ENCODE measurements at regions not wholly inside any gene's neighbourhood (a gene's known extent, or its start where the extent isn't known, plus 50 kb on each side); places are given as distances from the start of the nearest gene placed in this dataset.

DNA sequence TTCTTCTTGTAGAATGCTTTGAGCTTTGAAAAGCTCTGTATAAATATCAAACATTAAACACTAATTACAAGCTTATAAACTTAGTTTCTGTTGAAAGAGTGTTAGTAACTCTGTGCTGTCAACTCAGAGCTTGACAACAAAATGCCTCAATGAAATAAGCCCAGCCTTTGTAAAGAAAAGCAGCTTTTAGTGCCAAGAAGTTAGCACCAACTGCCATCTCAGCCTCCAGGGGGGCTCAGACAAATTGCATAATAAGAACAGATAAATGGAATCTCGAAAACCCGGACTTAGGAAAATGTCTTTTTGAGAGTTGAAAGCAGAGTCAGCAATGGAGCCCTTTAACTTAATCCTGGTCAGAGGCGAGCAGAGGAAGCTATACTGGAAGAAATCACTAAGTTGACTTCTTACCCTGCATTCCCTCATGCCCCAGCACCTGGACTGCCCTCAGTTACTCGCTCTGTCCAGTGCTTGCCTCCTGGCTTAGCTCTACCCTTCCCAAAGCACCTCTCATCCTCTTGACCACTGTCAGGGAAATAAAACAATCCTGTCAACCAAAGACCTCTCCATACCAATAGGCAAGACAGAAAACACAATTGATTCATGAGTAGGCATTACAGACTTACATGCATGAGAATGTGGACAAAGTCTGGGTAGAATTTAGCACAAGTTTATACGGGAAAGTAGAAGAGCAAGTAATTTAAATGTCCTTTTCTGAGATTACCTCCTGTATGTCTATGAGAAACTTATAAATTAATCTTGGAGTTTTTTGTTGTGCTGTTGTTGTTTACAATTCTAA lies 352.7 kb downstream of the ZNF608 start:
- Mint-ChIP-seq H3K36me3 (no peaks in the 10 kb centered on the region), H3K4me1 (ENCODE audit: low read depth) (no peaks in the 10 kb centered on the region), H3K27ac (no peak overlapping the region), H3K27me3 (no peaks in the 10 kb centered on the region), H3K9me3 (peaks cover 5% of the 10 kb centered on the region), H3K4me3 (no peak overlapping the region)
- intact Hi-C loops (cut with micrococcal nuclease): no loop called here
- ChIA-PET POLR2A (no interaction called here), CTCF (no interaction called here)
- no peak for DNase-seq

DNA sequence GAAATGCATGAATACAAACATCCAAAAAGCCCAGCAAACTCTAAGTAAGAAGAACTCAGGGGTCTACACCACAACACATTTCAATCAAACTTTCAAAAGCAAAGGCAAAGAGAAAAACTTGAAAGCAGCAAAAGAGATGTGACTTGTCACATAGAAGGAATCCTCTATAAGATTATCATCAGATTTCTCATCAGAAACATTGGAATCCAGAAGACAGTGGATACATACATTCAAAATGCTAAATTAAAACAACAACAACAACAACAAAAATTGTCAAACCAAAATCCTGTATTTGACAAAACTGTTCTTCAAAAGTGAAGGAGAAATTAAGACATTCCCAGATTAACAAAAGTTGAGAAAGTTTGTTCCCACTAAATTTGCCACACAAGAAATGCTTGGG lies 362.7 kb downstream of the ZNF608 start:
- H3K9me3 Mint-ChIP-seq: peaks cover 30% of the 10 kb centered on the region
- no peaks in the 10 kb centered on the region for H3K27me3 Mint-ChIP-seq
- H3K4me3 Mint-ChIP-seq: no peak overlapping the region
- no peak overlapping the region for H3K27ac Mint-ChIP-seq
- no peaks in the 10 kb centered on the region for H3K4me1 Mint-ChIP-seq (ENCODE audit: low read depth)
- CTCF ChIA-PET: no interaction called here
- intact Hi-C loops (cut with micrococcal nuclease): no loop called here
- POLR2A ChIA-PET: no interaction called here
- peaks cover 6% of the 10 kb centered on the region for H3K36me3 Mint-ChIP-seq
- DNase-seq: no peak

DNA sequence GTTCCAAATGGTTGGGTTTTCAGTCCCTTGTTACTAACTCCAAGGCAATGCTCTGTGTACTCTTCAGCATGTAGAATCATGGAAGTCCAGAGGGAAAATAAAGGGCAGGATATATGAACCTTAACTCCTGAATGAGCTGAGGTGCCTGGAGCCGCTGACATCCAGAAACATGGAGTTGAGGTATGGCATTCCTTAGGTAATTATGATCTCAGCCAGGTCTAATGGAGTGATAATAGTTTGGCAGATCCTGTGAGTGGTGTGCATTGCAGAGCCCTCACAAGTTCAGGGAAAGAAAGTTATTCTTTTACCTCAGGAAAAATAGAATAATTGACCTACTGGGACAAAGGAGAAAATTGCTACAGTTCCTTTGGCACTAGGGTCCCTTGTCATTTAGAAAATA lies 369.1 kb downstream of the ZNF608 start:
- intact Hi-C loops (cut with micrococcal nuclease): no loop called here
- no peaks in the 10 kb centered on the region for H3K4me1 Mint-ChIP-seq (ENCODE audit: low read depth)
- no peaks in the 10 kb centered on the region for H3K27me3 Mint-ChIP-seq
- H3K4me3 Mint-ChIP-seq: no peak overlapping the region
- DNase-seq: no peak
- H3K27ac Mint-ChIP-seq: no peak overlapping the region
- H3K36me3 Mint-ChIP-seq: peaks cover 2% of the 10 kb centered on the region
- ChIA-PET POLR2A (no interaction called here), CTCF (no interaction called here)
- H3K9me3 Mint-ChIP-seq: peaks cover 14% of the 10 kb centered on the region

DNA sequence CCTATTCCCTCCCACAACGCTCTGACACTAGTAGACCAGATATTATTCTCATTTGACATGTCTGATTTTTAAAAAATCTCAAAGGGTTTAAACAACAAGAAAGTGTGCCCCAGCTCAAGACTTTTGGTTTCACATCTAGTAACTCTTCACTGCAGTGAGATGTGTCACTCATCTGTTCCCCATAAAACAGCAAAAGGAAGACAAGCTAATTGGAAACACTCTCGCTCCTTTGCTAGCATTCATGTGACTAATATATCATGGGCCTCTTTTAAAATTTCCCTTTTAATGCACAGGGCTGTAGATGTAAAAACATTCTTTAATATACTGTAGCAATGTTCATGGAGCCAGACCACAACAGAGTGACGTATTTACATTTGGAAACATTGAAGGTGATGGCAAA lies 372.6 kb downstream of the ZNF608 start:
- Mint-ChIP-seq H3K4me1 (ENCODE audit: low read depth) (no peaks in the 10 kb centered on the region), H3K9me3 (no peaks in the 10 kb centered on the region), H3K4me3 (no peak overlapping the region), H3K36me3 (no peaks in the 10 kb centered on the region), H3K27ac (no peak overlapping the region), H3K27me3 (no peaks in the 10 kb centered on the region)
- ChIA-PET POLR2A (no interaction called here), CTCF (no interaction called here)
- intact Hi-C loops (cut with micrococcal nuclease): no loop called here
- no peak for DNase-seq

DNA sequence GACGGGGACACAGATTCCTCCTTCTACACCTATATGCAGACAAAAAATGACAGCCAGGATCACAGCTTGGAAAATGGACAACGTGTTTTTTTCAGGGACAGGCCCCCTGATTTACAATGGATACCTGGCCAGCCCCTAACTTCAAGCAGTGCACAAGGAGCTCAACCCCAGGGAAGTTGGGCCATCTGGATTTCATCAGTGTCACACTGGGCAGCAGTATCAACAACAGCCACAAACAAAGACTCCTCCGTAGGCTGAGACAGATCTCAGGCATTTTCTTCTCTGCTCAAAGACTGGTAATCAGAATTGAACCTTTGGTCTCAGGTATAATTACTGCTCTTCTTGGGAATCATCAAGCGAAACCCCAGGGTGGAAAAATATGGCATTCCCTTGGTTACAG lies 374.0 kb downstream of the ZNF608 start:
- H3K4me1 Mint-ChIP-seq (ENCODE audit: low read depth): no peaks in the 10 kb centered on the region
- no peak overlapping the region for H3K4me3 Mint-ChIP-seq
- CTCF ChIA-PET: no interaction called here
- intact Hi-C loops (cut with micrococcal nuclease): no loop called here
- no peaks in the 10 kb centered on the region for H3K27me3 Mint-ChIP-seq
- H3K36me3 Mint-ChIP-seq: no peaks in the 10 kb centered on the region
- no peak for DNase-seq
- H3K9me3 Mint-ChIP-seq: no peaks in the 10 kb centered on the region
- POLR2A ChIA-PET: no interaction called here
- no peak overlapping the region for H3K27ac Mint-ChIP-seq

DNA sequence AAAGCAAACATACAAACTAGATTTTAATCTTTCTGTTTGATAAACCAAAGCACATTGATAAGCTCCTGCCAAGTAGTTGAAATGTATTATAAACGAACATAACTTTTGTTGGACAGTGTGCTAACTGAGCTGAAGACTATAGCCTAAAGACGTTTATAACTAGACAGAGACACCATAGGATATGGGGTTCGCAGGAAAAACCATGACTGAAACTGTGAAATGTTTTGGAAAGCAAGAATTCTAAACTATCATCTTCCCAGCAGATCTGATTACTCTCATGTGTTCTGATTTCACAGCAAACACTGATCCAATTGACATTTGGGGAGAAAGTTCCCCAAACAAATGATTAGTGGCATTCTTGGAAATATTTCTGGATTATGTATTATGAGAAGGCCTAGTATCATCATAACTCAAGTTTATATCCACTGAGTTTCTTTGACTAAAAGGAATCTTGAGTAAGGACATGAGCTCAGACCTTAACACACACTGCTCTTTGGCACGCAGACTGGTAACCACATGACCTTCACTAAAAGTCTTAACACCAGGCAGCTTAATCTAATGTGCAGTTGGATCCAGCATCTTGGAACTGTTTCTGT lies 375.2 kb downstream of the ZNF608 start:
- Mint-ChIP-seq H3K27me3 (no peaks in the 10 kb centered on the region), H3K4me3 (no peak overlapping the region), H3K4me1 (ENCODE audit: low read depth) (no peaks in the 10 kb centered on the region), H3K36me3 (no peaks in the 10 kb centered on the region), H3K27ac (no peak overlapping the region), H3K9me3 (no peaks in the 10 kb centered on the region)
- POLR2A ChIA-PET: no interaction called here
- CTCF ChIA-PET: interaction anchor here (0.7 kb wide), 1 partner anchor 1027 kb away, joined by 4 read pairs; no protein-coding TSS in a partner anchor
- intact Hi-C loops (cut with micrococcal nuclease): no loop called here
- DNase-seq: no peak

DNA sequence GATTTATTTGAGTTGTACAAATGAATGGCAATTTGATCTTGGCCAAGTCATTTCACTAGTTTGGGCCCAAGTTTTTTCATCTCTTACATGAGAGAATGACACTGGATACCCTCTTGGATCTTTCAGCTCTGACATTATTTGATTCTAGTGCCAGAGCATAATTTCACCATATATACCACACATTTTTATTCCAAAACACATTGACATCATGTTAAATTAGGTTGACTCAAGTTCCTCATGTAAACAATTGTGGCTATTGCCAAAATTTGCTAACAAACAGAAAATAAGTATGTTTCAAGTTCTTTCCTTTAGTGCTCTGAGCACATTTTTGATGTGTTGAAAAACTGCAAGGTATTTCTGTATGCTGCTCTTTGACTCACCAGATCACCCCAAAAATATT lies 375.8 kb downstream of the ZNF608 start:
- Mint-ChIP-seq H3K4me3 (no peak overlapping the region), H3K4me1 (ENCODE audit: low read depth) (no peaks in the 10 kb centered on the region), H3K27ac (no peak overlapping the region), H3K36me3 (no peaks in the 10 kb centered on the region), H3K9me3 (no peaks in the 10 kb centered on the region), H3K27me3 (no peaks in the 10 kb centered on the region)
- POLR2A ChIA-PET: no interaction called here
- DNase-seq: no peak
- CTCF ChIA-PET: interaction anchor here (0.7 kb wide), 1 partner anchor 1026 kb away, joined by 4 read pairs; no protein-coding TSS in a partner anchor
- intact Hi-C loops (cut with micrococcal nuclease): no loop called here

DNA sequence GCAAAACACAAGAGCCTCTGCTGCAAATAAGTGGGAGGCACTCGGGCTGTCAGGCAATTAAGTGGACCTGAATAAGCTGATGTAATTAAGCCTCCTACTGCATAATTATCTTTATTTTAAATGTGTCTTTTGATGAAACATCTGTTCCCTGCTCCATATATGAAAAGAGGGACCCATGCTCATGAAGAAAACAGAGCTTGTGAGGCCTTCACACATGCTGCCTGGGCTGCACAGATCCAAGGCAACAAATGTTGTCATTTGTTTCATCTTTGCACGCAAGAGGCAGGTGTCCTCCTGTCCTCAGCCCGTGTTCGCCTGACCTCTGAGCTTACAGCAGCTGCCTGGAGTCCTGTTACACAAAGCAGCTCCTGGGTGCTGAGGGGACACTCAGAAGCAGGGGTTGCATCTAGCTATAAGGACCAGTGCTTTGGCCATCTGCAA lies 381.1 kb downstream of the ZNF608 start:
- intact Hi-C loops (cut with micrococcal nuclease): no loop called here
- CTCF ChIA-PET: no interaction called here

DNA sequence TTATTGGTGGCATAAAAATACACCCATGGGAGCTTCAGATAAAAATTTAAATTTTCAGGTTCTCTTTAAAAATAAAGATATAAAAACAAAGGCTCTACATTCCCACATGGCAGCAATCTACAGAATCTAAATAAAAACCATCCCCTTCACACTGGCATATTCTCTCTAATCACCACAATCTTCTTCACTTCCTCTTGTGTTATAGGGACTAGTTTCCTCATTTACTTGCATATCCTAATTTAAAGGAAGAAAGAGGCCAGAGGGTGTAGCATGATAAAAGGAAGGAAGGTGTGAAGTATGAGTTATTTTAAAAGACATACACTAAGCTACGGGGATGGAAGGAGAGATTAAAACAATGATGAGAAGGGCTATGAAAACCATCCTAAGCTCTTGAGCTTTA lies 390.5 kb downstream of the ZNF608 start:
- H3K4me3 Mint-ChIP-seq: no peak overlapping the region
- no peak overlapping the region for H3K27ac Mint-ChIP-seq
- no peaks in the 10 kb centered on the region for H3K4me1 Mint-ChIP-seq (ENCODE audit: low read depth)
- intact Hi-C loops (cut with micrococcal nuclease): no loop called here
- no peaks in the 10 kb centered on the region for H3K27me3 Mint-ChIP-seq
- CTCF ChIA-PET: no interaction called here
- POLR2A ChIA-PET: no interaction called here
- peaks cover 13% of the 10 kb centered on the region for H3K9me3 Mint-ChIP-seq
- no peaks in the 10 kb centered on the region for H3K36me3 Mint-ChIP-seq
- no peak for DNase-seq

More for the DNA sequence above, 381.1 kb downstream of the ZNF608 start:
- Mint-ChIP-seq H3K4me1 (ENCODE audit: low read depth) (no peaks in the 10 kb centered on the region), H3K4me3 (no peak overlapping the region), H3K27me3 (no peaks in the 10 kb centered on the region), H3K36me3 (no peaks in the 10 kb centered on the region), H3K9me3 (peaks cover 11% of the 10 kb centered on the region), H3K27ac (no peak overlapping the region)
- POLR2A ChIA-PET: no interaction called here
- DNase-seq: no peak

DNA sequence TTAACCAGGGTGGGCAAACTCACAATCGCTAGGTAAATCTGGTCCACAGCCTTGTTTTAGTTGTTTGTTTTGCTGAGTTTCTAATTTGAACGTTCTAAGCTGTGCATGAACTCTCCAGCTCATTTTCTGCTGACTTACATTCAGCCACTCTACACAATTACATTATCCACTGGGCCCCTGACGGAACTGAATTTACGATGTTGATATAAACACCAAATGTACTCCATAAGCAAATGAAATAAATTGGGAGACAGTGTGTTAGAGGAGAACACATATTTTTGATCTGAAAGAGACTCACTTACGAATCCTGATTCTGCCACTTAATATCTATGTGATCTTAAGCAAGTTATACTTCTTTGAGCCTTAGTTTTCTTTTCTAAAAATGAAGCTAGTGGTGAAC lies 393.4 kb downstream of the ZNF608 start:
- Mint-ChIP-seq H3K36me3 (no peaks in the 10 kb centered on the region), H3K27ac (no peak overlapping the region), H3K4me1 (ENCODE audit: low read depth) (no peaks in the 10 kb centered on the region), H3K27me3 (no peaks in the 10 kb centered on the region), H3K4me3 (no peak overlapping the region), H3K9me3 (peaks cover 4% of the 10 kb centered on the region)
- CTCF ChIA-PET: no interaction called here
- DNase-seq: no peak
- intact Hi-C loops (cut with micrococcal nuclease): no loop called here
- POLR2A ChIA-PET: no interaction called here

DNA sequence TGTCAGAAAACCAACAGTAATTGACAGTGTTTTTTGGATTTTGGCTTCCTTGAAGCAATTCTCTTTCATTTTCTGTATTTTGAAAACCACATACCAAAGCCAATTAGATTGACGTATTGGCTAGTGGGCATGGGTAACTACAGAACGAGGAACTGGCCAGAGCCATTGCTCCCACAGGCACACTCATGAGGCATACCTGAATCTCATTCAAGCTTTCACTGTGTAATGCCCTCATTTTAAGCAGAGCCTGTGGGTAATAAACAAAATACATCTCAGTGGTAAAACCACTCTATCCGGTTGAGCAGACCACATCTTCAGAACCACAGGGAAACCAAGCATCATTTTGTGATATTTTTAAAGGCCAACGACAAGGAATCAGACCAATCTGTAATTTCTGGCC lies 394.1 kb downstream of the ZNF608 start:
- intact Hi-C loops (cut with micrococcal nuclease): no loop called here
- POLR2A ChIA-PET: no interaction called here
- Mint-ChIP-seq H3K27me3 (no peaks in the 10 kb centered on the region), H3K27ac (no peak overlapping the region), H3K4me1 (ENCODE audit: low read depth) (no peaks in the 10 kb centered on the region), H3K4me3 (no peak overlapping the region), H3K9me3 (peaks cover 2% of the 10 kb centered on the region), H3K36me3 (no peaks in the 10 kb centered on the region)
- DNase-seq: no peak
- CTCF ChIA-PET: no interaction called here

DNA sequence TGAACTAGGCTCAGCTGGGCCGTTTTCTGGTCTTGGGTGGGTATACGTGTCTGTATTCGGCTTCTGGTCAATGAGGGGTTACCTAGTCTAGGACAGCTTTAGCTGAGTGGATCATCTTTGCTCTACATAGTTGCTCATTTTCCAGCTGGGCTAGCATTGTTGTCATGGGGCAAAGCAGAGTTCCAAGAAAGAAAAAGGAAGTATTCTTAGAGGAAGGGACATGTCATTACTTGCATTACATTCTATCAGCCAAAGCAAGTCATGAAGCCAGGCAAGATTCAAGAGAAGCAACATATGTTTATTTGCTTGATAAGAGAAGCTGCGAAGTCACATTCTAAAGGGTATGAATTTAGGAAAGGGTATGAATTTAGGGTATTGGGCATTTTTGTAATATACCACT lies 396.5 kb downstream of the ZNF608 start:
- intact Hi-C loops (cut with micrococcal nuclease): no loop called here
- no peaks in the 10 kb centered on the region for H3K4me1 Mint-ChIP-seq (ENCODE audit: low read depth)
- H3K27me3 Mint-ChIP-seq: no peaks in the 10 kb centered on the region
- H3K9me3 Mint-ChIP-seq: no peaks in the 10 kb centered on the region
- H3K4me3 Mint-ChIP-seq: no peak overlapping the region
- DNase-seq: no peak
- ChIA-PET POLR2A (no interaction called here), CTCF (no interaction called here)
- no peaks in the 10 kb centered on the region for H3K36me3 Mint-ChIP-seq
- H3K27ac Mint-ChIP-seq: no peak overlapping the region

DNA sequence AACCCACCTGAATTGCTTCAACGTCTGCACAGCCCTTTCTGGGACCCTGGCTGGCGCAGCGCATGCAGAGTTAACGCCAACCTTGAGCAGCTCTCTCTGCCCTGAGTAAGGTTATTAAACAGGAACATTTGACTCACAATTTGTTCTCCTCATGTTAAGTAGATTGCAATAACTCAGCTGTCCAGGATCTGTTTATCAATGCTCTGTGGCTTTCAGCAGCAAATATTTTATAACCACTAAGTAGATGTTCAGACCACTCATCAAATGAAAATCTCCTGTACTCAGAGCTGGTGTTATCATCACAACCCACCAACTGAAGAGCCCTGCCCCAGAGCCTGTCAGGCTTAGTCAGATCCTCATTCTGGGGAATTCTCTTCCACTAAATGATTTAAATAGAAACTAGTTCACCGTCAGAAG lies 403.0 kb downstream of the ZNF608 start:
- H3K4me3 Mint-ChIP-seq: no peak overlapping the region
- no peaks in the 10 kb centered on the region for H3K4me1 Mint-ChIP-seq (ENCODE audit: low read depth)
- no peak overlapping the region for H3K27ac Mint-ChIP-seq
- intact Hi-C loops (cut with micrococcal nuclease): no loop called here
- peaks cover 2% of the 10 kb centered on the region for H3K9me3 Mint-ChIP-seq
- no peaks in the 10 kb centered on the region for H3K36me3 Mint-ChIP-seq
- no peaks in the 10 kb centered on the region for H3K27me3 Mint-ChIP-seq
- ChIA-PET CTCF (no interaction called here), POLR2A (no interaction called here)
- DNase-seq: no peak

All from activated CD4-positive, alpha-beta memory T cell treated with anti-CD3 and anti-CD28 coated beads for 36 hours (primary cell).